HEK293 (cell line): ENCODE measurements at regions not wholly inside any gene's neighbourhood (a gene's known extent, or its start where the extent isn't known, plus 50 kb on each side); places are given as distances from the start of the nearest gene placed in this dataset.

Source experiments
- HOXD13 ChIP-seq: sonication (generic); formaldehyde crosslinking; IDR thresholded peaks from 2 replicates; pipeline ENCODE4 v1.8.0; 2022; ENCODE audit warnings: missing genetic modification reagents, borderline replicate concordance
- SP7 ChIP-seq: fragments of 450-650 bp; formaldehyde crosslinking; IDR thresholded peaks from 2 replicates; pipeline ENCODE4 v1.5.1; 2016; ENCODE audit warnings: missing biosample characterization, missing genetic modification characterization
- WT1 ChIP-seq: fragments of 450-650 bp; formaldehyde crosslinking; IDR thresholded peaks from 2 replicates; pipeline ENCODE4 v1.5.1; 2016; ENCODE audit warnings: missing biosample characterization, missing genetic modification characterization
- ZBTB11 ChIP-seq: fragments of 450-650 bp; formaldehyde crosslinking; conservative IDR thresholded peaks from 2 replicates; pipeline ENCODE4 v1.5.1; 2016; ENCODE audit warnings: low read depth, missing biosample characterization, missing genetic modification characterization
- ZBTB26 ChIP-seq: fragments of 450-650 bp; formaldehyde crosslinking; optimal IDR thresholded peaks from 2 replicates; pipeline ENCODE3; 2016; ENCODE audit warnings: missing biosample characterization, mild to moderate bottlenecking, missing genetic modification characterization
- ZNF132 ChIP-seq: fragments of 450-650 bp; formaldehyde crosslinking; IDR thresholded peaks from 2 replicates; pipeline ENCODE4 v1.5.1; 2017; ENCODE audit warnings: missing biosample characterization, missing genetic modification characterization, borderline replicate concordance
- ZNF155 ChIP-seq: fragments of 450-650 bp; formaldehyde crosslinking; IDR thresholded peaks from 2 replicates; pipeline ENCODE4 v1.5.1; 2016; ENCODE audit warnings: missing biosample characterization, missing genetic modification characterization
- ZNF157 ChIP-seq: fragments of 450-650 bp; formaldehyde crosslinking; IDR thresholded peaks from 2 replicates; pipeline ENCODE4 v1.5.1; 2016; ENCODE audit warnings: missing biosample characterization, missing genetic modification characterization
- ZNF707 ChIP-seq: fragments of 450-650 bp; formaldehyde crosslinking; IDR thresholded peaks from 2 replicates; pipeline ENCODE4 v1.5.1; 2016; ENCODE audit warnings: missing biosample characterization, missing genetic modification characterization
- ZXDB ChIP-seq: fragments of 450-650 bp; formaldehyde crosslinking; IDR thresholded peaks from 2 replicates; pipeline ENCODE4 v1.5.1; 2016; ENCODE audit warnings: missing biosample characterization, missing genetic modification characterization
- TF ChIP-seq, protein P1 (sequence below): fragments of 450-650 bp; formaldehyde crosslinking; IDR thresholded peaks from 2 replicates; pipeline ENCODE4 v1.5.1; 2016; ENCODE audit warnings: missing biosample characterization, missing genetic modification characterization
- TF ChIP-seq, protein P2 (sequence below): fragments of 450-650 bp; formaldehyde crosslinking; IDR thresholded peaks from 2 replicates; pipeline ENCODE4 v1.5.1; 2017; ENCODE audit warnings: missing biosample characterization, missing genetic modification characterization
- TF ChIP-seq, protein P3 (sequence below): fragments of 450-650 bp; formaldehyde crosslinking; conservative IDR thresholded peaks from 2 replicates; pipeline ENCODE4 v1.5.1; 2016; ENCODE audit warnings: low read depth, missing biosample characterization, missing genetic modification characterization

GRCh38 chr6:113690281-113691259 lies 166.6 kb upstream of the MARCKS start (continued):
- TF ChIP-seq, protein P1, sequence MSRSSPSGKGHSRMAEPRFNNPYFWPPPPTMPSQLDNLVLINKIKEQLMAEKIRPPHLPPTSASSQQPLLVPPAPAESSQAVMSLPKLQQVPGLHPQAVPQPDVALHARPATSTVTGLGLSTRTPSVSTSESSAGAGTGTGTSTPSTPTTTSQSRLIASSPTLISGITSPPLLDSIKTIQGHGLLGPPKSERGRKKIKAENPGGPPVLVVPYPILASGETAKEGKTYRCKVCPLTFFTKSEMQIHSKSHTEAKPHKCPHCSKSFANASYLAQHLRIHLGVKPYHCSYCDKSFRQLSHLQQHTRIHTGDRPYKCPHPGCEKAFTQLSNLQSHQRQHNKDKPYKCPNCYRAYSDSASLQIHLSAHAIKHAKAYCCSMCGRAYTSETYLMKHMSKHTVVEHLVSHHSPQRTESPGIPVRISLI (tag by site-specific recombination): 0 out of 2 replicates have a peak, but pooled peaks have one; percentile 10
- TF ChIP-seq ZNF132 (tag by site-specific recombination) (no peak), SP7 (tag by site-specific recombination) (peak; percentile 69), ZBTB26 (tag by site-specific recombination) (no peak), WT1 (peak; percentile 63), ZXDB (tag by site-specific recombination) (no peak), ZNF157 (tag by site-specific recombination) (no peak), ZNF155 (tag by site-specific recombination) (no peak), ZNF707 (tag by site-specific recombination) (no peak), HOXD13 (CRISPR knock-in tag) (no peak), ZBTB11 (tag by site-specific recombination) (no peak)
- TF ChIP-seq, protein P2, sequence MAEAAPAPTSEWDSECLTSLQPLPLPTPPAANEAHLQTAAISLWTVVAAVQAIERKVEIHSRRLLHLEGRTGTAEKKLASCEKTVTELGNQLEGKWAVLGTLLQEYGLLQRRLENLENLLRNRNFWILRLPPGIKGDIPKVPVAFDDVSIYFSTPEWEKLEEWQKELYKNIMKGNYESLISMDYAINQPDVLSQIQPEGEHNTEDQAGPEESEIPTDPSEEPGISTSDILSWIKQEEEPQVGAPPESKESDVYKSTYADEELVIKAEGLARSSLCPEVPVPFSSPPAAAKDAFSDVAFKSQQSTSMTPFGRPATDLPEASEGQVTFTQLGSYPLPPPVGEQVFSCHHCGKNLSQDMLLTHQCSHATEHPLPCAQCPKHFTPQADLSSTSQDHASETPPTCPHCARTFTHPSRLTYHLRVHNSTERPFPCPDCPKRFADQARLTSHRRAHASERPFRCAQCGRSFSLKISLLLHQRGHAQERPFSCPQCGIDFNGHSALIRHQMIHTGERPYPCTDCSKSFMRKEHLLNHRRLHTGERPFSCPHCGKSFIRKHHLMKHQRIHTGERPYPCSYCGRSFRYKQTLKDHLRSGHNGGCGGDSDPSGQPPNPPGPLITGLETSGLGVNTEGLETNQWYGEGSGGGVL (tag by site-specific recombination): no peak
- TF ChIP-seq, protein P3, sequence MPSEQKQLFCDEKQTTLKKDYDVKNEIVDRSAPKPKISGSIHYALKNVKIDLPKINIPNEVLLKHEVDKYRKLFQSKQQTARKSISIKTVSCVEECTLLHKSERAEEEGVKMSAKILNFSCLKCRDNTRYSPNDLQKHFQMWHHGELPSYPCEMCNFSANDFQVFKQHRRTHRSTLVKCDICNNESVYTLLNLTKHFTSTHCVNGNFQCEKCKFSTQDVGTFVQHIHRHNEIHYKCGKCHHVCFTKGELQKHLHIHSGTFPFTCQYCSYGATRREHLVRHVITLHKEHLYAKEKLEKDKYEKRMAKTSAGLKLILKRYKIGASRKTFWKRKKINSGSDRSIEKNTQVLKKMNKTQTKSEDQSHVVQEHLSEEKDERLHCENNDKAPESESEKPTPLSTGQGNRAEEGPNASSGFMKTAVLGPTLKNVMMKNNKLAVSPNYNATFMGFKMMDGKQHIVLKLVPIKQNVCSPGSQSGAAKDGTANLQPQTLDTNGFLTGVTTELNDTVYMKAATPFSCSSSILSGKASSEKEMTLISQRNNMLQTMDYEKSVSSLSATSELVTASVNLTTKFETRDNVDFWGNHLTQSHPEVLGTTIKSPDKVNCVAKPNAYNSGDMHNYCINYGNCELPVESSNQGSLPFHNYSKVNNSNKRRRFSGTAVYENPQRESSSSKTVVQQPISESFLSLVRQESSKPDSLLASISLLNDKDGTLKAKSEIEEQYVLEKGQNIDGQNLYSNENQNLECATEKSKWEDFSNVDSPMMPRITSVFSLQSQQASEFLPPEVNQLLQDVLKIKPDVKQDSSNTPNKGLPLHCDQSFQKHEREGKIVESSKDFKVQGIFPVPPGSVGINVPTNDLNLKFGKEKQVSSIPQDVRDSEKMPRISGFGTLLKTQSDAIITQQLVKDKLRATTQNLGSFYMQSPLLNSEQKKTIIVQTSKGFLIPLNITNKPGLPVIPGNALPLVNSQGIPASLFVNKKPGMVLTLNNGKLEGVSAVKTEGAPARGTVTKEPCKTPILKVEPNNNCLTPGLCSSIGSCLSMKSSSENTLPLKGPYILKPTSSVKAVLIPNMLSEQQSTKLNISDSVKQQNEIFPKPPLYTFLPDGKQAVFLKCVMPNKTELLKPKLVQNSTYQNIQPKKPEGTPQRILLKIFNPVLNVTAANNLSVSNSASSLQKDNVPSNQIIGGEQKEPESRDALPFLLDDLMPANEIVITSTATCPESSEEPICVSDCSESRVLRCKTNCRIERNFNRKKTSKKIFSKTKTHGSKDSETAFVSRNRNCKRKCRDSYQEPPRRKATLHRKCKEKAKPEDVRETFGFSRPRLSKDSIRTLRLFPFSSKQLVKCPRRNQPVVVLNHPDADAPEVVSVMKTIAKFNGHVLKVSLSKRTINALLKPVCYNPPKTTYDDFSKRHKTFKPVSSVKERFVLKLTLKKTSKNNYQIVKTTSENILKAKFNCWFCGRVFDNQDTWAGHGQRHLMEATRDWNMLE (tag by site-specific recombination): peak; percentile 33; the same call in 1 of the 2 replicates
